ENCODE measurements at regions not wholly inside any gene's neighbourhood (a gene's known extent, or its start where the extent isn't known, plus 50 kb on each side); places are given as distances from the start of the nearest gene placed in this dataset.

GRCh38 chr18:24868311-24868710 is 407.9 kb downstream of the HRH4 start (continued):
- TF ChIP-seq GABPA (IDR thresholded peaks at IDR 0.05; ENCODE audit: borderline replicate concordance, insufficient read depth, low read length) (no peak), BACH1 (IDR thresholded peaks at IDR 0.05; ENCODE audit: low read length) (no peak), SIRT6 (IDR thresholded peaks at IDR 0.05; ENCODE audit: low read length) (no peak), KDM5A (IDR thresholded peaks at IDR 0.05; ENCODE audit: low read length) (no peak), MAFK (IDR thresholded peaks at IDR 0.05; ENCODE audit: low read depth, low read length) (no peak), RNF2 (IDR thresholded peaks at IDR 0.05; ENCODE audit: borderline replicate concordance, low read depth, low read length, missing control alignments, poor library complexity, severe bottlenecking) (no peak), BRCA1 (IDR thresholded peaks at IDR 0.05; ENCODE audit: low read depth, low read length) (no peak), HDAC6 (IDR thresholded peaks at IDR 0.05; ENCODE audit: low read depth, low read length) (no peak), JUN (IDR thresholded peaks at IDR 0.05; ENCODE audit: low read depth, low read length) (no peak)
